ENCODE measurements at regions not wholly inside any gene's neighbourhood (a gene's known extent, or its start where the extent isn't known, plus 50 kb on each side); places are given as distances from the start of the nearest gene placed in this dataset.

GRCh38 chr3:157868946-157869345 lies 237.3 kb downstream of the SHOX2 start:
- TF ChIP-seq CTCF (IDR thresholded peaks at IDR 0.05) (no peak), EP300 (IDR thresholded peaks at IDR 0.05) (no peak), POLR2A (IDR thresholded peaks at IDR 0.05) (no peak)

Data from gastroesophageal sphincter (tissue), 3 donors.